HG02610 (cell line): ENCODE measurements at regions not wholly inside any gene's neighbourhood (a gene's known extent, or its start where the extent isn't known, plus 50 kb on each side); places are given as distances from the start of the nearest gene placed in this dataset.
A peak's percentile ranks its signal among the peaks of the same experiment; 100 is the strongest.
"Not testable (repeated sequence)": the region's sequence is repeated elsewhere in the genome, so short reads cannot be mapped to it uniquely, and the experiment has no call there.

Experiments used
- ATAC-seq: cut with Tn5 transposase; IDR thresholded peaks from one replicate; pipeline ENCODE4 v1.9.1; 2021; ENCODE audit warnings: mild to moderate bottlenecking, moderate library complexity; ENCODE audit not compliant: unreplicated experiment

DNA sequence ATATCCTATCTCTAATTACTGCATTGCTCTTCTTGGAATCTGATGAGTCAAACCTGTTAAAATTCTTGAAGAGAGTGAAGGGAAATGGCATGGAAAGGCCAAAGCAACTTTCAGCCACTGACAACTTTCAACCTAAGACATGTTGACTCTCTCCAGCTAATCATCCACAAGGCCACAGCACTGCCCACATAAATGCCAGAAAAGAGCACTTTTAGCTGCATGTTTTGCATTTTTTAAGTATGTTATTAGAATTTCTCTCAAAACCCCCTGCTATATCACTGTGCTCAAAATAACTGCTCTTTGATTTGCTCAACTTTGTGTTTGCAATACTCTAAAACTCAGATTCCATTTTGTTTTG, 352.5 kb downstream of the ADGRL2 start:
- ATAC-seq = peak; percentile 45

DNA sequence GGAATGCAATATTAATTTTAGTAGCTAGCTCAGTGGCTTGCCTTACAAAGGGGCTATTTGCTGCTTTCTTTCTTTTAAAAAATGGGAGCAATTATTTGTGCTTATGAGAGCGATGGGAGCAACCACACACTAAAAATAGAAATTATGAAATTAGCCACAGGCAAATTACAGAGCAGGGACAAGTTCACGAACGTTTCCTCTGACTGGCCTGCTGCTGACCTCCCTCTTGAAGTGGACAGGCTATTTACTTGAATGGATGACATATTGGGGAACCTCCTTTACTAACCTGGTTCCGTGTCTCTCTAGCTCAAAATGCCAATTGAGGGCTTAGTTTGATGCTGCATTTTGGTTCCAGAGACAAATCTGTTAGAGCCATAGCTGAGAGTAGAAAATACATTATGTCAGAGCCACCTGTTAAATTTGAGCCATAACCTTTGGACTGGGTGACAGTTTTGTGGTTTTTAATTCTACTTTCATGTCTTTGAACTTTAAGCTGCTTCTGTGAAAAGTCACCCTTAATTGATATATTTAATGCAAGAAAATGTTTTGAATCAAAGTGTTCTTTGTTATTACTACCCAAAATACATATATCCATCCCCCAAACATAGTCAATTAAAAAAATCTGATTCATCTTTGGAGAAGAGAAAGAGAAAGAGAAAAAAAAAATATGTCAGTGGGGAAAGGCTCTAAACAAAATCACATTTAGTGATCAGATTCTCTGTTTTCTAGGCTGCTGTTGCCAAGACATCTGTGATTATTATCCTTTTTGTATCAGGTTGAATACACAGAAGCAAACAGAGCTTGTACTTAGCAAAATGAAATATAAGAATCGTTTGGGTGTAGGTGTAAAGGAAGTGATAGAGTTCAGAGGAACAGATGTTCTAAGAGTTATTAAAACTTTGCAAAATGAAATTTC, 351.9 kb downstream of the ADGRL2 start:
- ATAC-seq = peak; percentile 40

DNA sequence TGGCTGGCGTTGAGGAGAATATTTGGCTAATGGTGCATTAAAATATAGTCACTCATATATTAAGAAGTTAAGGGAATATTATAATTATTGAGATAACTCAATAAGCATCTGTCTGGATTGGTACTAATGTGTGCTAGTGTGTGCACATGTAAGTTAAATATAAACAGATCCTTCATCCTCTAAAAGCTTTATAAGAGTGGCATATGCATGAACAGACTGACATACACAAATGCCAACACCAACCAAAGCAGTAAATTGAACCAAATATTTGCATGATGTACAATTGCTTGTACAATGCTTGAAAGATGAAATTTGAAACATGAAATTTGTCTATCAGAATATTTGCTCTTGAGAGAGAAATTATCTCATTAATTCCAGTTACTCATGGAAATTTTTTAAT, 344.9 kb downstream of the ADGRL2 start:
- ATAC-seq = no peak

DNA sequence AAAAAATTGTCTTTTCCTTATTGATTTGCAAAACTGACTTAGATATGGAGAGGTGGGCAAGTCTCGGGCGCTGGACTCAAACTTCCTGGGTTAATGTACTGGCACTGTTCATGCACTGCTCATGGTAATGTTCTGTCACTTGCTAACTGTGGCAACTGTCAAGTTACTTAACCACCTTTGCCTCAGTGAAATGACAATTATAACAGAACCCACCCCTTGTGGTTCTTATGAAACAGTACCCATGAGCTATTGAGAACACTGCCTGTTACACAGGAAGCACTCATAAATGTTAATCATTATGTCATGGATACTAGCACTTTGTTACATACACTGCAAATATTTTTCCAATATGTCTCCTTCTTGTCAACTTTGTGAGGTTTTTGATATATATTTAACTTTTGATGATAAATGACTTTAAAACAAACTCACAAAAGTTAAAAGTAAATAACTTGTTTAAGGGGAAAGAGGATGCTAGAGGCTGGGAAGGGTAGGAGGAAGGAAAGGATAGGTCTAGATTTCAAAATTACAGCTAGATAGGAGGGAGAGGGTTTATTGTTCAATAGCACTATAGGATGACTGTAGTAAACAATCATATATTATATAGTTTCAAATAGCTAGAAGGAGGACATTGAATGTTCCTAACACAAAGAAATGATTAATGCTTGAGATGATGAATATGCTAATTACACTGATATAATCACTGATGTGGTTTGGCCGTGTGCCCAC, 342.5 kb downstream of the ADGRL2 start:
- no peak for ATAC-seq

DNA sequence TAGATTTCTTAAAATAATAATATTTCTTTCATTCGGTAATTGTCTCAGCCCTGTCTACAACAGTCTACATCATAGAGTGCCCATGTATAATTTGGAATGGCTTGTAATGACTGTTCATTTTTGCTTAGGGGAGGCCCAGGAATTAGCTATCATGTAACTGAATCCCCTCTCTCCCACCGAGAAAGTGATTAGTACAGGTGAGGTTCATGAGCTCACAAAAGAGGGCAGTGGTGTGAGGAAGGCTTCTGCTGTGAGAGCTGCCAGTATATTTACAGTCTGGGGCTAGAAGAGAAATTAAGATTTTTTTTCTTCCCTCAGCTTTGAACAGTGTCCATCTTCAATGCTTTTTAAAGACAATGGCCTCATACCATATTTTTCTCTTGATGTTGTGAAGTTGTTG, 340.7 kb downstream of the ADGRL2 start:
- no peak for ATAC-seq

DNA sequence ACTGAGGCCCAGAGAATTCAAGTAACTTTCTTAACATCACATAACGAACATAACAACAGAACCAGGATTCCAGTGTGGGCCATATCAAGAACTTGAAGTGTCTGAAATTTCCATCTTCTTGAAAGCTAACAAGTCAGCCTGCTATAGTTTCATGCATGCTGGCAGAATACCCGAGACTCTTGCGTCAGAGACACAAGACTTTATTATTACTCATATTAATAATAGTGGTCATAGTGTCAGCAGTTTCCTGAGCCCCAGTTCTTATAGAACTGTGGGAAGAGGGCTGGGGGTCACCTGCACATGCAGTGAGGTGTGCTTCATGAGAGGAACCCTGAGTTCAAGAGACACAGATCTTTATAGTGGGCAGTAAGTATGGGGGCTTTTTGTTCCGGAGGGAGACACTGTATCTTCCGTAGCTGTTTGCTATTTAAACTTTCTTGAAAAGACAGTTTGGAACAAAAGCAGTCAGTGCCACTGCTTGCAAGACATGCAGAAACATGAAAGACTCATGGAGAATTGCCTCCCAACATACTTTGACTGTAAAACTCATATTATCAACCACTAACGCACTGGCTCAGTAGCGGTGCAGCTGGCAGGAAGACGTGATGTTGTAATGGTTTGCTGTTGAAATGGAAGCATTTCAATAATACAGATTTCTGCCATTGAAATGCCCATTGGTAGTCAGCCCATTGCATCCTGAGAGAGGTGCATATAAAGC, 339.2 kb downstream of the ADGRL2 start:
- ATAC-seq = no peak

DNA sequence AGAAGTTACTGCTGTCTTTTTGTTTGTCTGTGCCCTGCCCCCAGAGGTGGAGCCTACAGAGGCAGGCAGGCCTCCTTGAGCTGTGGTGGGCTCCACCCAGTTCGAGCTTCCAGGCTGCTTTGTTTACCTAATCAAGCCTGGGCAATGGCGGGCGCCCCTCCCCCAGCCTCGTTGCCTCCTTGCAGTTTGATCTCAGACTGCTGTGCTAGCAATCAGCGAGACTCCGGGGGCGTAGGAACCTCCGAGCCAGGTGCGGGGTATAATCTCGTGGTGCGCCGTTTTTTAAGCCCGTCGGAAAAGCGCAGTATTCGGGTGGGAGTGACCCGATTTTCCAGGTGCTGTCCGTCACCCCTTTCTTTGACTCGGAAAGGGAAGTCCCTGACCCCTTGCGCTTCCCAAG, 335.6 kb downstream of the ADGRL2 start:
- not testable (repeated sequence) for ATAC-seq

DNA sequence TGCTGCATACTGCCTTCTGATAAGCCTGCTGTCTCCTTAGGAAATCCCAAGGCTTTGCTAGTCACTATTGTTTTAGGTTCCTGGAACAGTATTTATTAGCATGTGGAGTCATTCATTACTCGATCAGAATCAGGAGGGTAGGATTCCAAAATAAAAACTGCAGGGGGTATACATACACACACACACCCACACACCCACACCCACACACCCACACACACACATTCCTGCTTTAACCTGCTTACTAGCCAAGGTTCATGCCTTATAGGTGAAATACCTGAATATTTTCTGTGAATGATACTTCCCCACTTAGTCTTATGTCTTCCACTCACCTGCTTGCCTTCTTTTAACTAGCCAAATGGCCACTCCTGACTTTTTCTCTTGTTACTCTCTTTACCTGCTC, 325.1 kb downstream of the ADGRL2 start:
- ATAC-seq = no peak

DNA sequence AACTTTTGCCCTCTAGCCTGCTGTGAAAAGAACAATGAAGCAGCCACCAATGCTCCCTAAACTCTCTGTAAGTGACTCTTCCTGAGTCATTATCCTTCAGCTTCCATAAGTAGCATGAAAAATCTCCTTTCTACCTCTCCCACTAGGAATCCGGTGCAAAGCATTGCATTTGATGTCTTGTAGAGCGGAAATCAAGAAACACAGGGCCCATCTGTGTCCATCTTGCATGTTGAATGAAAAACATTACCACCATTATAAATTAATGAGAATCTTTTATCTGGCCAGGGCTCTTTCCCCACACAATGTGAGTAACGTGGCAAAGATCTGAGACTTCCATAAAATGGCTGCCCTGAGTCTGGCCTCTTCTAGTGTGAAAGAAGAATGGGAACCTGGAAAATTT, 324.4 kb downstream of the ADGRL2 start:
- ATAC-seq = no peak

DNA sequence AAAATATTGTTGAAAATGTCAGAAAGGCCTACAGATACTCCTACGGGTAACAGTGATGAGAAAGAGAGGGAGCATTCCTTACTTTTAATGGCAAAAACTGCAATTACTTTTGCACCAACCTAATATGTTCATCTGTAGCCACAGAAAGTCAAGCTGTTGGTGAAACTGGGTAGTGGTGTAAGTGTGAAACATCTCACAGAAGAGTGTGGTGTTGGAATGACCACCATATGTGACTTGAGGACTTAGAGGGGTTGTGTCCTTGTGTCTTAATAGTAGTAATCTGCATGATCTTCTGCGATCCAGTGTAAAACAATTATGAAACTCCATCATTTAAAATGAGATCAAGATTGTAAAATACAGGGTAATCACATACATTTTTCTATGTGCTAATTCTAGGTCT, 320.7 kb downstream of the ADGRL2 start:
- ATAC-seq = no peak

DNA sequence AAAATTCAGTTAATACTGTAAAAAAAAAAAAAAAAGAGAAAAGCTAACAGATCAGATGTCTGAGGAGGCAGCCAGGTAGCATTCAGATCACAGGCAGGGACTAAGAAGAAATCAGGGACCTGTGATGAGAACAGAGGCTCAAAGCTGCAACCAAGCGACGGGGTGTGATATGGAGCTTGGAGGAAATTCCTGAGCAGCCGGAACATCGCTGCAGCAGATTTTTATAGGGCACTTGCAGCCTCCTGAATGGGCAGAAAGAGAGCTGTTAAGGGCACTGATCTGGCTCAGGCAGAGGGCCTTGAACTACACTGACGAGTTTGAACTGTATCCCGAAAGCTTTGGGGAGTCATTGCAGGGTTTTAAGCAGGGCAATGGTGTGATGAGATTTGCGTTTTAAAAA, 315.4 kb downstream of the ADGRL2 start:
- ATAC-seq = no peak

DNA sequence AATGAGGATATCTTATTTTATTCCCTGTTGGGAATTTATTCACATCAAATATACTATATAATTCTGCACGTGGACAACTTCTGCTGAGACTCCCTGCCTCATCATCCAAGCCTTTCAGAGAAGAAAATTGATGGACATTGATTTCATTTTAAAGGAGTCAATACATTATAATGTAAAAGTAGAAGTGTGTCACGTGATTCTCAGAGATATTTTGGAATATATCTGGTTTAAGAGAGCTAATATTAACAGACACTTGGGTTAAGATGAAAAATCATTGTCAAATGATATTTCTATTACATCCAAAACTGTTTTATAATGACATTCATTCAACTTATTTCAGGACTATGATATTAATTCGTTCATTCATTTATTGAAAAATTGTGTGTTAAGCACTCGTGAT, 314.2 kb downstream of the ADGRL2 start:
- ATAC-seq = no peak

DNA sequence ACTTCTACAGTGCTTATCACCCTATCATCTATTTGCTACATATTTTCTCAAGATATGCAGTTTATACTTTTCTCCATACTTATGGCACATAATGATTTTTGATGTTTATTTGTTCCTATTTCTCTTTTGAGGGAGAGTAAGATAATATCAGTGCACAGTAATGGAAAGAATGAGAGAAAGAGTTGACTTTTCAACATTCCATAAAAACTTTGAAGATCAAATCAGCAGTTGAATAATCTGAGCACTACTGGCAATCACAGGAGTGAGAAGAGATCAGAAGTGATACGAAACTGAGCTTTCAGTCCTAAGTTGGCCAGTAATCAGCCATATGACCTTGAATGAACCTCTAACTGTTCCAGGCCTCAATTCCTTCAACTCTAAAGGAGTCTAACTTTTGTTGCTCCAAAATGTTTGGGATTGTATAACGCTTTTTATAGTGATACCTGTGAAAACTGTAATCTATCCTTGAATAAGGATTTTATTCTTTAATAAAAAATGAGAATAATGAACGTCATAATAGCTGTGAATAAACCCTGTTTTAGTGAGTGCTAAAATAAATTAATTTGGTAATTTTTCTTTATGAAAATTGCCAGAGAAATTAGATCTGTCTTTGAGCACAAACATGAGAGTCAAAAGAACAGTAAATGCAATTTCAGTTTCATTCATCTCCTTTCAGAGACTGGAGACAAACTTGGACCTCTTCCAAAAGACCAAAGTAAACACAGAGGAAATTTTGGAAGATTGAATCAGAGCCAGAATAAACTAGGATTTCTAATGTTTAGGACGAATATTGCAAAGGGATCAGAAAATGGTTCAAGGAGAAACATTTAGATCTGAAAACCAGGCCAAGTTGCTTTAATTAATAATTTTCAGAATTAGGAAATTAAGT, 309.9 kb downstream of the ADGRL2 start:
- ATAC-seq = no peak

DNA sequence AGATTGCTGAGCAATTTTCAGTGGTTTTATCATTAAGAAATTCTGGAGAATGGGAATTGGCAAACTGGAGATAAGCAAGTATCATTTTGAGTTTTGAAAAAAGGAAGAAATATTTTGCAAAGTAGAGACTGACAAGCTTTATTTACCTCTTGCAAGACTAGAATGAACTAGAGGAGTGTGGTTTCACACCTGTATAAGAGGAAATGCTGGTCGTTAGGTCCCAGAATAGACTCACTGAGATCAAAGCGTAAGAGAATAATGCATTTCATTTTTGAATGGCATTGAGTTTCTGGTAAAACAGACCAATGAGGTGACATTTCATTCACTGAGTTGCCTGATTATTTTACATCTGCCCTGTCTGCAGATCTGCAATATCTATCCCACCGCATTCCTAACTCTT, 308.1 kb downstream of the ADGRL2 start:
- no peak for ATAC-seq

DNA sequence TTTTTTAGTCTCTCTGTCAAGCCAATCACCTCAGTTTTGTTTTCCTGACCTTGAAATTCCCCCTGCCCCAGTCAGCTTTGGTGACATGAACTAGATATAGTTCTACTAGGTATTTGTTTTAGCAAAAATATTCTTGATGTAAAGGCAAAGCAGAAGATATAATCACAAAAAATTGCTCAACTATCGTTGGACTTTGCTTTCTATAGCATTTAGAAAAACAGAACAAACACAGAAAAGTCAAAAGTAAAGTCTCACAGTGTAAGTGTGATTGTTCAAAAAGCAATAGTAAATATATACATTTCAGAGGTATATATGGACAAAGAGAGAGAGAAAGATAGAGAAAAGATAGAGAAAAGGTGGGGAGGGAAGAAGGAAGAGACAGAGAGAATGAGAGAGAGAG, 305.9 kb downstream of the ADGRL2 start:
- no peak for ATAC-seq

DNA sequence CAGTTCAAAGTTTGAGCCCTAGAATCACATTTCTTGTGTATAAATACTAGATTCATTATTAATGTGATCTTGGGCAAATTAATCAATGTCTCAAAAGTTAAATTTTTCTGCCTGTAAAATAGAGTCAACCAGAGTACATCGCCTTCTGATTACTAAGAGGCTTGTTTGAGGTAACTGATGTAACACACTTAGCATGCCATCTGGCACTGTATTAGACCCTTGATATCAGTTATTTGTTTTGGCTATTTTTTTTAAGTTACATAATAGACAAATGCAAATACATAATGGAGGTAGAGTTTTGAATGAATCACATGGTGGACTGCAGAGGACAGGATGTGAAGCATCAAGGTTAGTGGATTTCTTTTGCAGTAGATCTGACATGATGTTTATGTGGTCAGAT, 298.4 kb downstream of the ADGRL2 start:
- ATAC-seq = no peak

DNA sequence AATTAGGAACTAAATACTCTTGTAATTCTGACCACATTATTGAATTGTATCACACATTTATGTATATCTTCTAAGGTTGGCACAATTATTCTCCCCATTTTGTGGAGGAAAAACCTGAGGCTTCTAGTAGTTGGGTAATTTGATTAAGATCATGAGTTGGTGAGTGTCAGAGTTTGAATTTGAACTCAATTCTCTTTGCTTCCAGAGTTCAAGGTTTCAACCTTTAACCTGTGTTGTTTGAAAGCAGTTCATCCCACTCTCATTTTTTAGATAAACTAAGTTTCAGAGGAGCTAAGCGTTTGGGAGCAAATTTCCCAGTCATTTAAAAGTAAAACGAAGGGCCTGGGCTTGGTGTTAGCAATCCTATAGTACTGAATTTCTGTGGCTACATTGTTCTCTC, 293.4 kb downstream of the ADGRL2 start:
- no peak for ATAC-seq

DNA sequence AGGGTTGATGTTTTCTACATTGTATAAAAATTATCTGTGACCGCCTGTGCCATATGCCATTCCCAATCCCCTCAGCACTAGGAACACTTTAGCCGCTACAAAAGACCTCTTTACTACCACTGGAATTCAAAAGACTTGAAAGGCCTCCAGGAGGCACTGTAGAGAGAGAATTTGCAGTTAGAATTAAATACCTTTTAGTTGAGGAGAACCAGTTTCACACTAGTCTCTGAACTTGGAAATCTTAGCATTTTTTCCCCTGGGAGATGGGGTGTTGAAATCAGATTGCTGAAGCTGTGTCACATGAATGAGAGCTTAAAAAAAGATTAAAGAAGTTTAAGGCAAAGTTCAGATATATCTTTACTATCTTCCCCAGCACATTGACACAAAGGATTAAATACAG, 291.0 kb downstream of the ADGRL2 start:
- ATAC-seq = no peak

DNA sequence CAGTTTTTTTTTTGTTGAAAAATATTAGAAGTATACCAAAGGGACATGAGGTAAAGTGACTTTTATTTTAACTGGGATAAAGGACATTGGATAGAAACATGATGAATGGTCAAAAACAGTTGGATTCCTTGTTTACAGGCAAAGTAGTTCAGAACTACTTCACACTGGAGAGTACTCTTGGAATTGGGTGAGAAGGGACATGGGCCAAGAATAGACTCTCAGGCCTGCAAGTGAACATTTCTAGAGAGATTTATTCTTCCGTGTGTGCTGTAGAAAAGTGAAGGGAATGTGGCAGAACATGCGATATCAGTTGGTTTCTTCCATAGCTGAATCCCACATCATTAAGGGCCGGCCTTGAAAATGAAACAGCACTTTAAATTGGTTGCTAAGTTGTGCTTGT, 290.5 kb downstream of the ADGRL2 start:
- ATAC-seq = no peak

DNA sequence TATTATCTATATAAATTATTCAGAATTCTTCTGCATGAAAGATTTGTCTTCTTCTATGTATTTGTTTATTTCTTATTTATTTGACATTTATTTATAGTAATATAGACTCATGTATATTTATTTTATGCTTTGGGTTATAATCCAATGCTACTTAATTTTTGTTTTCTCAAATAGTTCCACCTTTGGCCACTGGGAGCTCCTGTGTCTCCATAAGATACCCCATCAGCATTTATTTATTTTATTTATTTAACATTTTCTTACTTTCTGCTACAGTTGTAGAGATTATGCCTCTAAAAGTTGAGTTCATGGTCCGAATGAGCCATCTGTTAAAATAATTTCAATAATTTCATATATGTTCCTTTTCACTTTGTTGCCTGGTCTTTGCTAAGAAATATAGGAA, 289.4 kb downstream of the ADGRL2 start:
- ATAC-seq = no peak

DNA sequence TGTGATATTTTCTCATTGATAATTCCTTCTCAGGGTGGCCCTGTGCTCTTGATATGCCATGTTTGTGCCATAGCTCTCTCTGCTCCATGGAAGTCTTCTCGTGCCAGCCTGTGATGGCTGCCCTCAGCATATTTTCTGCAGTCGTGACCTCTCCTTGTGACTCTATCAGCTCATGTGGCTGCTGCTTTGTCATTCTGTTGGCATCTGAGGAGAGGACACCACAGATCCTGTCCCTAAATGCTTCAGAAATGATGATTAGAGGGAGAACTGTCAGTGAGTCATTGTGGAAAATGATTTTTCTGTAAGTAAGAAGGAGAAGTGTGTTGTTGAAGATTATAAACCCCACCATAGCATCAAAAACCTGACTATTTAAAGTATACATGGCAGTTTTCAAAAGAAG, 286.0 kb downstream of the ADGRL2 start:
- no peak for ATAC-seq
